Right kidney (tissue), 1 donor: ENCODE measurements at regions not wholly inside any gene's neighbourhood (a gene's known extent, or its start where the extent isn't known, plus 50 kb on each side); places are given as distances from the start of the nearest gene placed in this dataset.

Experiments
- DNase-seq: peaks from one replicate; pipeline ENCODE4 v3.0.0-alpha.2; 2016

DNA sequence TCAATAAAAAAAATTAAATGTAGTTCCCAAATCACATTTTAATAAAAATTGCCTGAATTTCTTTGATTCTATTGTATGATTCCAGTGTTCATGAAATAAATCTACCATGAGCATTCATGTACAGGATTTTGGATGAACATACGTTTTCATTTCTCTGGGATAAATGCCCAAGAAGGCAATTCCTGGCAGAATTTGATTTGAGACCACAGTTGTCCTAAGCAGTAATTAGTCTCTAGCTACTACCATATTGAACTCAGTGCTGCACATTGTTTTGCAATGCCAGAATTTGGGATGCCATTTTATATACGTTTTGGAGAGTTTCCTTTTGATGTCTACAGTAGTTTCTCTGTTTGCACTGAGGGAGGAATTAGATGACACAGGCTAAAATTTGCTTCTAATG, 265.3 kb upstream of the HS3ST5 start:
- no peak for DNase-seq

- DNase-seq: no peak
Measured at GRCh38 chr6:114605656-114606055, 262.8 kb upstream of the HS3ST5 start.

DNA sequence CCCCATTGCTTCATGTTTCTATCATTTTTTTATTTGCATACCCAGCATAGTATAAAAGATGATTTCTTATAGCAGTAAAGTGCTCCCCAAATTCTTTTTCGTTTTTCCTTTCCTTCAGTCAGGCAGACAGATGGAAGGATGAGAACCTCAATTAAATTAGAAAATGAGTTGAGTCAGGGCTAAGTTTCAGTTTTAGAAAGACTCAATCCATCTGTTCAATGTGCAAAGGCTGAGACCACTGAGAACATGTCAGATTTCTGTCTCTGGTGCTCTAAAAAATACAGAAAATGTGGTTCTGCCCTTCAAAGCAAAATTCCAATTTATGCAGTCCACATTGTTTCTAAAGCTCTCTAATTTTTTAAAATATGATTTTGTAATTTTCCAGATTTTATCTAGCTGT, 257.6 kb upstream of the HS3ST5 start:
- DNase-seq: no peak

GRCh38 chr6:114595591-114595990, 252.8 kb upstream of the HS3ST5 start:
- DNase-seq: no peak

- no peak for DNase-seq
Measured at GRCh38 chr6:114595186-114595585, 252.4 kb upstream of the HS3ST5 start.

DNA sequence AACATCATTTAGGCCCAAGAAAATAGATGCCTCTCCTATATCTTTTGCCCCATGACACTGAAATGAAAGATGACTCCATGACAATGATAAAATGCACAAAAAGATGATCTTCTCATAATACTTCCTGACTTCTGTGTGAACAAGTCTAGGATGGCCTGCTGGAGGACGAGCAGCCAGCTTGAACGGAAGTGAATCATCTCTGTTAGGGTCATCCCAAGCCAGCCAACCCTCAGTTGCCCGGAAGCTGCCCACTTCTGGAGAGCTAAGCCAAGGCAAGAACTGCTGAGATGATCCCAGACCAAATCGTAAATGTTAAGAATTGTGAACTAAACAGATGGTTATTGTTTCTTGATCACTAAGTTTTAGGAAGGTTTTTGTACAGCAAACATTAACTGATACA, 249.7 kb upstream of the HS3ST5 start:
- DNase-seq: no peak

DNA sequence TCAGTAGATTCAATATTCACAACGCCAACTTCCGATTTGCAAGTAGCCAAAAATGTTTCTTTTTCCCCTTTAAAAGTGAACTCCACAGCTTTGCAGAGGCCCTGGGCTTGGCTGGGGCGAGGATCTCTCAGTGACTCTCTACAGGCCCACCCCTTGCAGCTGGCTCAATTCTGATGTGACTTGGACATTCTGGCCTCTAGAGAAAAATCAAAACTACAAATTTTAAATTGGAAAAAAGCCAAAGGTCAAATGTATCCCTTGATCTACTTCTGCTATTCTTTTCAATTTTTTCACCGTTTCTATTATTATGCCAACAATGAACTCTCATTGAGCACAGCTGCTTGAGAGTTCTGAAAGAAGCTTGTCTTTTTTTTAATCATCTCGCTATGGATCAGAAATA, 245.9 kb upstream of the HS3ST5 start:
- no peak for DNase-seq

GRCh38 chr6:114586298-114586697, 243.5 kb upstream of the HS3ST5 start:
- no peak for DNase-seq

DNA sequence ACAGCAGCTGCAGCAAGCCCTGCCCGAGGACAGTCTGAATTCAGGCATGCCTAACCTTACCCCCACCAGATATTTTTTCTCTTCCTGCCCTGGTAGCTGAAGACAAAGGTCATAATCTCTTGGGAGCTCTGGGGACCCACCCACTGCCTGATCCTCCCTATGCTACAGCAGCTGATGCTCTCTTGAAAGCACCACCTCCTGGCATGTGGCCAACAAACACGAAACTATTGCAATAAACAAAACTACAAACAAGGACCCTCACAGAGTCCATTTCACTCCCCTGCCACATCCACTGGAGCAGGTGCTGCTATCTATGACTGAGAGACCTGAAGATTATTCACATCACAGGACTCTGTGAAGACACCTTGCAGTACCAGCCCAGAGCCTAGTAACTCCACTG, 238.5 kb upstream of the HS3ST5 start:
- no peak for DNase-seq

DNA sequence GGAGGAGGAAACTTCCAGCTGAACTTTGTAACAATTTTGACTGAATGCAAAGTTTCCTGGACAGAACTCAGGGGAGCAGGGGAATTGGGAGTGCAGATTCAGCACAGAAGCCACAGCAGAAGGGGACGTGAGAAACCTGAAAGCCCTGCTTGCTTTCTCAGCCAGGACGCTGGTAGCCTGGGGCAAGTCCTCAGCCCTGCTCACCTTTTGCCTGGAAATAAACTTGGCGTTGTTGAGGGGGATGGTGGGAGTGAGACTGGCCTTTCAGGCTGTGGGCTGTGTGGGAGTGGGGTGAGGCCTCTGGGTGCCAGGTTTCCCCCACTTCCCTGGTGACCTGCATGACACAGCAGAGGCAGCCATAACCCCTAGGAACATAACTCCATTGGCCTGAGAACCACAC, 238.1 kb upstream of the HS3ST5 start:
- DNase-seq: no peak

DNA sequence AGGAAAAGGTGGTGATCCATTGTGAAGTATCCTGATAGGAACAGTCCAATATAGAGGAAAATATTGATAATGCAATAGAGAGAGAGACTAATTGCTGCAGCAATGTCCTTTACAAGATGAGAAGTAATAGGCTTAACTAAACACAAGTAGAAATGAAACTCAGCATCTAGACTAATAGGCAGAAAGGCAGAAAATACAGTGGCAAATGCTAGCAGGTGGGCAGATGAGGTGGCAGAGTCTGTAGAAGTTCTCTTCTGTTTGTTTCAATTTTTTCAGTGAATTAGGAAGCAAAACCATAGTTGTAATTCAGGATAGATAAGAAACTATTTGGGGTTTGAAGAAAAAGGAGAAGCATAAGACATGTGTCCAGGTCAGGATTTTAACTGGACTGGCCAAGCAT, 236.7 kb upstream of the HS3ST5 start:
- no peak for DNase-seq

DNA sequence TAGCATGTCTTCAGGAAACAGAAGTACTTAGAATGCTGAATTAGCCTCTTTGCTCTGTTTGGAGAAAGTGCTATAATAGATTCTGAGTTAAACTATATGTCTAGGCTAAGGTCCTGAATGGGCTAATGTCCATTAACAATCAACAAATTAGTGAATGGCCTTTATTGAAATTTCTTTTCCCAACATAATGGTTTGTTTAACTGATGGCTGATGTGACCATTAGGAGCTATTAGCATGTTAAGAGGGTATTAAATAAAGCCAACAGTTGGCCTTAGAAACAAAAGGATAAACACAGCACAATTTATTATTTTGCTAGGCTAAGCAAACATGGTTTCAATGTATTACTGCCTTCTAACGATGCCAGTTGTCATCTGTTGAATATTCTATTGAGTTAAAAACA, 234.3 kb upstream of the HS3ST5 start:
- no peak for DNase-seq

- DNase-seq: no peak
Measured at GRCh38 chr6:114576330-114576729, 233.5 kb upstream of the HS3ST5 start.

DNA sequence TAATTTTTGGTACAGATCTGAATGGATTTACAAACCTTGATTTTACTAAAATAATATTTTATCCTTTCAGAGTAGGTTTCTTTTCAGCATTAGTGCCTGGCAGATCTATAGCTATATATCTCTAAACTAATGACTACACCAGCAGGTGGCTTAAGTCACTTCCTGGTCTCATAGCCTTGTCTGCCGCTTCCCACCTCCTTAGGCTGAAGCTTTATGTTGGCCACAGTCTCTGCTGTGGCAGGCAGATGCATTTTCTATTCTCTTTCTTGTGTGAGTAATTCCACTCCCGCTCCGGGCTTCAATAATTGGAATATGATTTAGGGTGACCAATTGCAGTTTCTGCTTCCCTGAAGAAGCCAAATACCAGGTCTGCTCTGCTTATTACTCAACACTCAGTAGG, 226.8 kb upstream of the HS3ST5 start:
- no peak for DNase-seq

GRCh38 chr6:114564302-114564933, 221.6 kb upstream of the HS3ST5 start:
- no peak for DNase-seq

GRCh38 chr6:114559419-114559818, 216.6 kb upstream of the HS3ST5 start:
- no peak for DNase-seq

DNA sequence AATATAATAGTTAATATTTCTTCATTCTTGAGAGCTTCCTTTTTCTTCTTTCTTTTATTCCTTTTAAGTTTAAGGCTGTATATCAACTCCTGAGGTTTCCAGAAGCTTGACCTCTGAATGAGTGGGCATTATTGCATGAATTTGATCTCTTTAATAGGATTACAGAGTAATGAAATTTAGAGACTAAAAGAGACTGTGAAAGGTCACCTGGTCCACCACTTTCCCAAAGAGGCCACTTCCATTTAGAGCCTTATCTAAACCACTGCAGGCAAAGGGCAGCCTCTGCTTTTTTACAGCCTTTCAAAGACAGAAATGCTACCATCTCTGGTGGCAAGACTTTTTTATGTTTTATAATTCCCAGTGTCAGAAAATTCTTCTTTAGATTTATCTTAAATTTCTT, 215.3 kb upstream of the HS3ST5 start:
- no peak for DNase-seq

- no peak for DNase-seq
Measured at GRCh38 chr6:114556846-114557488, 214.1 kb upstream of the HS3ST5 start.

DNA sequence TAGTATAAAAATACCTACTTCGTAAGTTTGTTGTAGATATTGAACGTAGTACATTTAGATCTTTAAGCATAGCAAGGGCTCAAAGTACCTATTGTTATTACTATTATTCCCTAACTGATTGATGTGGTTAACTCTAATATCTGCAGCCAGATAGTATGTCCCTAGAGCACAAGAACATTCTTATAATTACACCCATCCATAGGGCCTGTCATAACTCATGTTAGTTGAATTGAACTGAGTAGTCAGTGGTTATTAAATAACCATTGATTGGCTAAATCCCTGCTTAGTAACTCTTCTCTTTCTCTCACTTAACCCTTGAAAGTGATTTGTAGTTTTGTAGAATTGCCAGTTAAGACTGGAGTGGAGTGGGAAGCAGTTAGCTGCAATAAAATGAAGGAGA, 207.5 kb upstream of the HS3ST5 start:
- no peak for DNase-seq

- DNase-seq: no peak
Measured at GRCh38 chr6:114543696-114544095, 200.9 kb upstream of the HS3ST5 start.

- no peak for DNase-seq
Measured at GRCh38 chr6:114541794-114542193, 199.0 kb upstream of the HS3ST5 start.

DNA sequence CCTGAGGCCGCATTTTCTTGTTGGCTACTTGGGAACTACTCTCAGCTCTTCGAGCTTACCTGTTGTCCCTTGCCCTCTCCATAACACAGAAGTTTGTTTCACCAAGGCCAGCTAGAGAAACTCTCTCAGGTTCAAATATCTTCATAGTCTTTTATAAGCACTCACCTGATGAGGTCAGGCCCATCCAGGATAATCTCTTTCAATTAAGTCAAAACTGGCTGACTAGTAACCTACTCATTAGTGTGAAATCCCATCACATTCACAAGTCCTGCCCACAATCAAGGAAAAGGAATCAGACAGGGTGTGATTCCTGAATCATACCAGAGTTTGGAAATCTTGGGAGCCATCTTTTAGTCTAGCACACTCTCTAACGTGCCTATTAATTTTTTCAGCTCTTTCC, 195.2 kb upstream of the HS3ST5 start:
- no peak for DNase-seq

DNA sequence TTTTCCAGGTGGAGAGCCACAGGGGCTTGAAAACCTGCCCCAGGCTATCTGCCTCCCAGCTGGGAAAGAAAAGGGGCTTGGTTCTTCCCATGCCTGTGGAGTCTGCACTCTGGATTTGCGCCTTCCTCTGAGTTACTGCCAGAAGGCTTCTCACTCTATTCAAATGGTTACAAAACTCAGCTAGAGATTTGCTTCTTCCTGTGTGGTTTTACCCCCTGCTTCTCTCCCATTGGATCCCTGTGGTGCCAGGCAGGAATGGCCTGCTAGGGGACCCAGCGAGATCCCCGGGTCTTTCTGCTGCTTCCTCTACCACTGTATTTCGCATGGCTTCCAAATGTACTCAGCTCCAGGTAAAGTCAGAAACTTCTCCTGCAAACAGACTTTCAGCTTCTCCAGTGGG, 192.0 kb upstream of the HS3ST5 start:
- DNase-seq: no peak

GRCh38 chr6:114524081-114524480, 181.3 kb upstream of the HS3ST5 start:
- DNase-seq: no peak

DNA sequence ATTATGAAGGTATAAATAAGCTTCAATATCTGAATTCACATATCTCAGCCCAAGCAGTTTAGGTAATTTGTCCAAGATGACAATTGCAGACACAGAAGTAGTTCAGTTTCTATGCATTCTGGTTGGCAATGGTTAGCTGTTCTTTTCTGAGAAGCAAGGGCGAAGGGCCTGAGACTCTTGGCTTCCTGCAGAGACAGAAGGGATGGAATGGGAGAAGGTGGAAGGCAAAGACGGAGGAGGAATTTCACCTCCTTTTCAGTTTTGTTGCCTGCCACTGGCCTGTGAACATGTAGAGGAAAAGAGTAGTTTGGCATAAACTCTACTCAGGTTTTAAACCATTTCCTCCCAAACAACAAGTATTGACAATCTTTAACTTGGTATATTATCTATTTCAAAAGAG, 180.7 kb upstream of the HS3ST5 start:
- no peak for DNase-seq
